GM12878 (cell line): ENCODE measurements at regions not wholly inside any gene's neighbourhood (a gene's known extent, or its start where the extent isn't known, plus 50 kb on each side); places are given as distances from the start of the nearest gene placed in this dataset.

Experiments
- ATAC-seq: fragments of 200-7000 bp; cut with Tn5 transposase; 3 replicates; pipeline ENCODE4 v1.9.1; 2020; ENCODE audit warnings: mild to moderate bottlenecking, moderate library complexity
- BruUV-seq: library from RNA; stranded (reverse); fragments of 400-500 nt; replicated peaks from 2 replicates; lab custom pipeline; 2021; lab: Mats Ljungman, UMichigan
- CTCF ChIA-PET: fragments of 300-600 bp; sonication (Branson Sonifier 250); formaldehyde crosslinking; extraction: SDS; loops from one replicate; lab custom pipeline; 2021; ENCODE audit warnings: inconsistent platforms; lab: Yijun Ruan, JAX
- POLR2A ChIA-PET: fragments of 350-600 bp; formaldehyde crosslinking; extraction: SDS; loops from one replicate; lab custom pipeline; 2021; ENCODE audit warnings: inconsistent platforms; lab: Charles Lee
- RAD21 ChIA-PET: fragments of 300-600 bp; sonication (Branson Sonifier 250); formaldehyde crosslinking; loops from one replicate; lab custom pipeline; 2023; ENCODE audit warnings: antibody characterized with exemption; ENCODE audit not compliant: unreplicated experiment; lab: Charles Lee
- SMC1A ChIA-PET: fragments of 300-600 bp; sonication (Branson Sonifier 250); formaldehyde crosslinking; loops from one replicate; lab custom pipeline; 2023; ENCODE audit not compliant: unreplicated experiment, uncharacterized antibody; lab: Charles Lee
- DNase-seq: peaks from one replicate; pipeline ENCODE4 v3.0.0-alpha.2; 2011; ENCODE audit warnings: low read depth, low spot score
- FAIRE-seq: peaks from 3 replicates; lab custom pipeline; 2011; peaks lifted over from hg19 to GRCh38; lab: Jason Lieb, UNC
- H2AFZ ChIP-seq: 2 replicates; pipeline ENCODE4 v1.6.0; 2011; ENCODE audit warnings: low read depth, low read length, control low read depth; ENCODE audit not compliant: control insufficient read depth
- H3K27ac ChIP-seq: 2 replicates; pipeline ENCODE4 v1.5.1; 2011; ENCODE audit warnings: control low read depth; ENCODE audit not compliant: control insufficient read depth, insufficient read depth
- H3K27me3 ChIP-seq, 2 experiments: replicated peaks in 1 of 2; 2 replicates each; pipeline versions ENCODE4 v1.6.0 to v1.6.1; 2011; ENCODE audit warnings: low read length in 1 of 2; ENCODE audit not compliant: control insufficient read depth in 2 of 2, insufficient read depth in 2 of 2
- H3K36me3 ChIP-seq, 2 experiments: 2 replicates each; pipeline ENCODE4 v1.5.1; 2011; ENCODE audit warnings: low read length in 1 of 2; ENCODE audit not compliant: control insufficient read depth in 2 of 2, insufficient read depth in 2 of 2
- H3K4me1 ChIP-seq: 2 replicates; pipeline ENCODE4 v1.6.1; 2011; ENCODE audit warnings: mild to moderate bottlenecking, low read length, moderate library complexity, mixed read lengths; ENCODE audit not compliant: control insufficient read depth, insufficient read depth
- H3K4me2 ChIP-seq: 2 replicates; pipeline ENCODE4 v1.6.0; 2011; ENCODE audit warnings: control low read depth; ENCODE audit not compliant: control insufficient read depth, insufficient read depth
- H3K4me3 ChIP-seq: fragments of 200-600 bp; sonication (generic); 2 replicates; pipeline ENCODE4 v1.5.1; 2016
- H3K79me2 ChIP-seq: 2 replicates; pipeline ENCODE4 v1.6.0; 2011; ENCODE audit warnings: low read length; ENCODE audit not compliant: control insufficient read depth, insufficient read depth
- H3K9ac ChIP-seq: 2 replicates; pipeline ENCODE4 v1.8.0; 2011; ENCODE audit warnings: low read length, control low read depth, mixed read lengths; ENCODE audit not compliant: control insufficient read depth, insufficient read depth
- H3K9me3 ChIP-seq: replicated peaks from 3 replicates; pipeline ENCODE4 v1.5.1; 2011; ENCODE audit warnings: mild to moderate bottlenecking, low read length; ENCODE audit not compliant: control insufficient read depth, insufficient read depth
- H4K20me1 ChIP-seq: 2 replicates; pipeline ENCODE4 v1.6.0; 2011; ENCODE audit not compliant: control insufficient read depth, insufficient read depth
- EGR1 ChIP-seq, 2 experiments: IDR thresholded peaks; 1 replicate in 1 of 2; 2 replicates in 1 of 2; pipeline ENCODE4 v1.6.1; 2011 to 2012; ENCODE audit warnings: low read depth in 2 of 2, low read length in 2 of 2, borderline replicate concordance in 1 of 2, mild to moderate bottlenecking in 1 of 2, moderate library complexity in 1 of 2
- ETV6 ChIP-seq, 2 experiments: fragments of 450-650 bp in 1 of 2; IDR thresholded peaks in 1 of 2; conservative IDR thresholded peaks in 1 of 2; 2 replicates each; pipeline ENCODE4 v1.6.1; 2014; ENCODE audit warnings: antibody characterized with exemption in 1 of 2, borderline replicate concordance in 1 of 2, low read depth in 1 of 2, mild to moderate bottlenecking in 1 of 2, moderate library complexity in 1 of 2
- HCFC1 ChIP-seq: fragments of 150-350 bp; IDR thresholded peaks from 2 replicates; pipeline ENCODE4 v1.6.1; 2014; ENCODE audit warnings: low read length
- MTA3 ChIP-seq: IDR thresholded peaks from 2 replicates; pipeline ENCODE4 v1.6.1; 2012; ENCODE audit warnings: low read length, inconsistent platforms, borderline replicate concordance
- MXI1 ChIP-seq: fragments of 150-350 bp; IDR thresholded peaks from 2 replicates; pipeline ENCODE4 v1.6.1; 2011; ENCODE audit warnings: low read depth, mild to moderate bottlenecking, inconsistent platforms, low read length, improper control_type of control experiment
- POLR2AphosphoS2 ChIP-seq: IDR thresholded peaks from 2 replicates; pipeline ENCODE4 v1.6.1; 2011; ENCODE audit warnings: low read depth, mild to moderate bottlenecking, low read length, improper control_type of control experiment, moderate library complexity
- RAD51 ChIP-seq: fragments of 450-650 bp; IDR thresholded peaks from 2 replicates; pipeline ENCODE4 v1.6.1; 2016; ENCODE audit warnings: moderate library complexity, mild to moderate bottlenecking, inconsistent platforms
- RFX5 ChIP-seq: IDR thresholded peaks from 2 replicates; pipeline ENCODE4 v1.6.1; 2011; ENCODE audit warnings: low read depth, low read length, improper control_type of control experiment
- TAF1 ChIP-seq: IDR thresholded peaks from 2 replicates; pipeline ENCODE4 v1.6.1; 2011; ENCODE audit warnings: mild to moderate bottlenecking, low read depth, low read length, borderline replicate concordance
- ZZZ3 ChIP-seq: IDR thresholded peaks from 2 replicates; pipeline ENCODE4 v1.6.1; 2011; ENCODE audit warnings: low read depth; ENCODE audit not compliant: control insufficient read depth, insufficient read length
- WGBS: methylation state at CpG from one replicate; pipeline ENCODE4 v1.1.6; 2016; ENCODE audit warnings: low lambda C conversion rate; ENCODE audit not compliant: insufficient replicate concordance, insufficient coverage; ENCODE audit errors: missing lambda C conversion rate; 5-methylcytosine and 5-hydroxymethylcytosine counted together
- in situ Hi-C: fragments of 300-500 bp; cut with MboI; formaldehyde crosslinking; loops from 9 replicates; pipeline ENCODE4 v1.14.3; 2018; ENCODE audit warnings: mixed read lengths
- intact Hi-C: fragments of 100-400 bp; cut with micrococcal nuclease; formaldehyde crosslinking; loops from one replicate; pipeline ENCODE4 v1.14.2; 2022; ENCODE audit not compliant: unreplicated experiment
- TF ChIP-seq, protein P1 (sequence below): fragments of 450-650 bp; IDR thresholded peaks from 2 replicates; pipeline ENCODE4 v1.6.1; 2017; ENCODE audit warnings: low read depth, mild to moderate bottlenecking, moderate library complexity
- TF ChIP-seq, protein P2 (sequence below): fragments of 450-650 bp; IDR thresholded peaks from 2 replicates; pipeline ENCODE4 v1.6.1; 2017; ENCODE audit warnings: mild to moderate bottlenecking
- TF ChIP-seq, protein P3 (sequence below): fragments of 450-650 bp; IDR thresholded peaks from 2 replicates; pipeline ENCODE4 v1.6.1; 2018; ENCODE audit warnings: mild to moderate bottlenecking, low read depth, moderate library complexity; ENCODE audit not compliant: partially characterized antibody

DNA sequence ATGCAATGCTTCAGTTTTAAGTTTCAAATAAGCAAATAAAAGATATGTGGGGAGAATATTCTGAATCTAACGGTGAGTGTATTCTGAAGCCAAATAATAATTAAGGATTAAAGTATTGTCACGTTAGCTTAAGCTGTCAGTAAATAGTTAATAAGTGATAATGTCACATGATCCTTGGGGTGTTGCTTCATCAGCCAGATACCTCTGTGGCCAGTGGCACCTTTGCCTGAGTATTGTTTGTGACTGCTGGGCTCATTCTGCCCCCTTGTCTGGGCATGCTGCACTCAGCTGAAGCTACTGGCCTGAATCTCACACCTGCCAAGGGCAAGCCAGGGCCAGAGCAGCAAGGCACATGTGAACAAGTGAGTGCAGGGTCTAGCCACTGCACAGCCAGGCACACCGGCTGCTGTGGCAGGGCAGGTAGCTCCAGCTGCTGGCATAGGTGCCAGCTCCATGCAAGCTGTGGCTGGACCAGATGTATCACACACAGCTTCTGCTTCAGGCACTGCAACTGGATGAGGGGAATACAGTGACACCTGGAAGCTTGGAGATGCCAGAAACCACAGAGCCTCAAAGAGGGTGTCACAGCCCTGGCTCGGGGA lies 739.7 kb downstream of the SLC6A15 start (continued):
- TF ChIP-seq TAF1: no peak
- no peak for TF ChIP-seq RFX5
- no peak for TF ChIP-seq RAD51
- TF ChIP-seq, protein P1, sequence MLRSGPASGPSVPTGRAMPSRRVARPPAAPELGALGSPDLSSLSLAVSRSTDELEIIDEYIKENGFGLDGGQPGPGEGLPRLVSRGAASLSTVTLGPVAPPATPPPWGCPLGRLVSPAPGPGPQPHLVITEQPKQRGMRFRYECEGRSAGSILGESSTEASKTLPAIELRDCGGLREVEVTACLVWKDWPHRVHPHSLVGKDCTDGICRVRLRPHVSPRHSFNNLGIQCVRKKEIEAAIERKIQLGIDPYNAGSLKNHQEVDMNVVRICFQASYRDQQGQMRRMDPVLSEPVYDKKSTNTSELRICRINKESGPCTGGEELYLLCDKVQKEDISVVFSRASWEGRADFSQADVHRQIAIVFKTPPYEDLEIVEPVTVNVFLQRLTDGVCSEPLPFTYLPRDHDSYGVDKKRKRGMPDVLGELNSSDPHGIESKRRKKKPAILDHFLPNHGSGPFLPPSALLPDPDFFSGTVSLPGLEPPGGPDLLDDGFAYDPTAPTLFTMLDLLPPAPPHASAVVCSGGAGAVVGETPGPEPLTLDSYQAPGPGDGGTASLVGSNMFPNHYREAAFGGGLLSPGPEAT: no peak
- no peak for TF ChIP-seq ZZZ3
- TF ChIP-seq MXI1: no peak
- TF ChIP-seq, protein P2, sequence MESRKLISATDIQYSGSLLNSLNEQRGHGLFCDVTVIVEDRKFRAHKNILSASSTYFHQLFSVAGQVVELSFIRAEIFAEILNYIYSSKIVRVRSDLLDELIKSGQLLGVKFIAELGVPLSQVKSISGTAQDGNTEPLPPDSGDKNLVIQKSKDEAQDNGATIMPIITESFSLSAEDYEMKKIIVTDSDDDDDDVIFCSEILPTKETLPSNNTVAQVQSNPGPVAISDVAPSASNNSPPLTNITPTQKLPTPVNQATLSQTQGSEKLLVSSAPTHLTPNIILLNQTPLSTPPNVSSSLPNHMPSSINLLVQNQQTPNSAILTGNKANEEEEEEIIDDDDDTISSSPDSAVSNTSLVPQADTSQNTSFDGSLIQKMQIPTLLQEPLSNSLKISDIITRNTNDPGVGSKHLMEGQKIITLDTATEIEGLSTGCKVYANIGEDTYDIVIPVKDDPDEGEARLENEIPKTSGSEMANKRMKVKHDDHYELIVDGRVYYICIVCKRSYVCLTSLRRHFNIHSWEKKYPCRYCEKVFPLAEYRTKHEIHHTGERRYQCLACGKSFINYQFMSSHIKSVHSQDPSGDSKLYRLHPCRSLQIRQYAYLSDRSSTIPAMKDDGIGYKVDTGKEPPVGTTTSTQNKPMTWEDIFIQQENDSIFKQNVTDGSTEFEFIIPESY: no peak

DNA sequence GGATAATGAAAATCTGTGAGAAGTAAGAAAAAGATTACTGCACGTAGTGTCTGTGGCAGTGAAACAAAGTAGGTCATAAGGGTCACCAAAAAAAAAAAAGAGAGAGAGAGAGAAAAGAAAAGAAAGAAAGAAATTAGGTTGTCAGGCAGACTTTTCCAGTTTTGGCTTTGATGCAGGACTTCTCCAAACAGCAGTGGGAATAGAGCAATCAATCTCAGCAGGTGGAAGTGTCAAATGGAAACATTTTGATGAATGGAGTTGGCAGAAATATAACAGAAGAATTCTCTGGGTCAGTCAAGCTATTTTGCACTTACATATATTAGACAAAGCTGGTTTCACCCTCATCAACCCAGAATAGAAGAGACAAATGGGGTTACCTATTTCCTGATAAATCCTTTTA lies 745.8 kb downstream of the SLC6A15 start:
- Histone ChIP-seq H3K36me3 (no peaks in the 10 kb centered on the region), H3K9me3 (no peaks in the 10 kb centered on the region), H3K27me3 (no peaks in the 10 kb centered on the region), H3K4me3 (no peak overlapping the region), H3K4me1 (no peaks in the 10 kb centered on the region), H3K79me2 (no peaks in the 10 kb centered on the region), H3K9ac (no peak overlapping the region), H3K4me2 (no peak overlapping the region), H4K20me1 (no peaks in the 10 kb centered on the region), H2AFZ (no peak overlapping the region), H3K27ac (no peak overlapping the region)
- ChIA-PET RAD21 (no interaction called here), POLR2A (no interaction called here), CTCF (no interaction called here), SMC1A (interaction anchor here (0.8 kb wide), 1 partner anchor 368 kb away, joined by 3 read pairs; no protein-coding TSS in a partner anchor)
- WGBS: 0% methylated on average over 1 of the region's 1 CpG
- intact Hi-C loops (no loop called here), in situ Hi-C loops (no loop called here)
- no TSS peak for BruUV-seq
- DNase-seq (no peak), ATAC-seq (no peak), FAIRE-seq (no peak)
- no peak for TF ChIP-seq POLR2AphosphoS2
- no peak for TF ChIP-seq ETV6 (conservative IDR thresholded peaks at IDR 0.05 in 1 of 2, IDR thresholded peaks at IDR 0.05 in 1 of 2; ENCODE audit: borderline replicate concordance in 1 of 2, low read depth in 1 of 2)
- TF ChIP-seq, protein P3, sequence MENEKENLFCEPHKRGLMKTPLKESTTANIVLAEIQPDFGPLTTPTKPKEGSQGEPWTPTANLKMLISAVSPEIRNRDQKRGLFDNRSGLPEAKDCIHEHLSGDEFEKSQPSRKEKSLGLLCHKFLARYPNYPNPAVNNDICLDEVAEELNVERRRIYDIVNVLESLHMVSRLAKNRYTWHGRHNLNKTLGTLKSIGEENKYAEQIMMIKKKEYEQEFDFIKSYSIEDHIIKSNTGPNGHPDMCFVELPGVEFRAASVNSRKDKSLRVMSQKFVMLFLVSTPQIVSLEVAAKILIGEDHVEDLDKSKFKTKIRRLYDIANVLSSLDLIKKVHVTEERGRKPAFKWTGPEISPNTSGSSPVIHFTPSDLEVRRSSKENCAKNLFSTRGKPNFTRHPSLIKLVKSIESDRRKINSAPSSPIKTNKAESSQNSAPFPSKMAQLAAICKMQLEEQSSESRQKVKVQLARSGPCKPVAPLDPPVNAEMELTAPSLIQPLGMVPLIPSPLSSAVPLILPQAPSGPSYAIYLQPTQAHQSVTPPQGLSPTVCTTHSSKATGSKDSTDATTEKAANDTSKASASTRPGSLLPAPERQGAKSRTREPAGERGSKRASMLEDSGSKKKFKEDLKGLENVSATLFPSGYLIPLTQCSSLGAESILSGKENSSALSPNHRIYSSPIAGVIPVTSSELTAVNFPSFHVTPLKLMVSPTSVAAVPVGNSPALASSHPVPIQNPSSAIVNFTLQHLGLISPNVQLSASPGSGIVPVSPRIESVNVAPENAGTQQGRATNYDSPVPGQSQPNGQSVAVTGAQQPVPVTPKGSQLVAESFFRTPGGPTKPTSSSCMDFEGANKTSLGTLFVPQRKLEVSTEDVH: no peak
- no peak for TF ChIP-seq EGR1 (IDR thresholded peaks at IDR 0.05; ENCODE audit: borderline replicate concordance in 1 of 2, low read depth in 2 of 2, low read length in 2 of 2)
- no peak for TF ChIP-seq MTA3
- no peak for TF ChIP-seq HCFC1
